SW 1271 (cell line): ENCODE measurements at regions not wholly inside any gene's neighbourhood (a gene's known extent, or its start where the extent isn't known, plus 50 kb on each side); places are given as distances from the start of the nearest gene placed in this dataset.

Experiments
- DNase-seq, 2 experiments: peaks; one replicate each; lab custom pipeline; 2025; lab: John Stamatoyannopoulos, UW

DNA sequence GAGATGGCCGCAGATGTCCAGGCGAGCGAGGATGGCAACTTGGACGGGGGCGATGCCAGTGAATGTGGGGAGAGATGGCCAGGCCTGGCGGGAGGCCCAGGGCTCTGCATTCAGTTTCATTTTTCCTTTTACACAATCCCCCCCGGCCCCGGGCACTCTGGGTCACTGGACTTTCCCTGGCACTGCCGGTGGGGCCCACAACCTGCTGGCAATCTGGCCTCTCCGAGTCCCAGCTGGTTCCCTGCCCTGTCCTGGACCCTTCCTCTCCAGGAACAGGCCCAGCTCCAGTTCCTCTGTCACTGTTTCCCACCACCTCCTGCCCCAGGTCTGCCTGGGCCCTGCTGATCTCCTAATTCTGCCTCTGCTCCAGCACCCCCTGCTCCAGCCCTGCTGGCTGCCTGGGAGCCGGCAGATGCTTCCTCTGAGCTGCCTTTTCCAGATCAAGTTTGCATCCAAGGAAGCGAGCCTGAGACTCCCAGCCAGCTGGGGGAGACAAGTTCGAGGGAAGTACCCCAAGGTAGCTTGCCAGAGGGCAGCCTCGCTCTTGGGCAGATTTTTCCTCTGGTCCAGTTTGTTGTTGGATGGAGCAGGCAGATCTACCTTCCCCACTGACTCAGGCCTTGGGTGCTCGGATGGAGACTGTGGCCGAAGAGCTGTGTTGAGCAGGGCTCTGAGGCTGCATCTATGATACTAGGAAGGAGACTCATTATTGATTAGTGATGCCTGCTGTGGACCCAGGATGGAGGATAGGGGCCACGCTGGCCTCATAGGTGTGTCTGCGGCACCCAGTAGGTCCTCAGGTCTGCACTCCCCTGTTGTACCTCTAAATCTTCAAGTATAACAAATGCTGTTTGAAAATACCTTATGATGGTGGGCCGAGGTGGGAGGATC is 83.2 kb downstream of the CEBPB start:
- no peak for DNase-seq

DNA sequence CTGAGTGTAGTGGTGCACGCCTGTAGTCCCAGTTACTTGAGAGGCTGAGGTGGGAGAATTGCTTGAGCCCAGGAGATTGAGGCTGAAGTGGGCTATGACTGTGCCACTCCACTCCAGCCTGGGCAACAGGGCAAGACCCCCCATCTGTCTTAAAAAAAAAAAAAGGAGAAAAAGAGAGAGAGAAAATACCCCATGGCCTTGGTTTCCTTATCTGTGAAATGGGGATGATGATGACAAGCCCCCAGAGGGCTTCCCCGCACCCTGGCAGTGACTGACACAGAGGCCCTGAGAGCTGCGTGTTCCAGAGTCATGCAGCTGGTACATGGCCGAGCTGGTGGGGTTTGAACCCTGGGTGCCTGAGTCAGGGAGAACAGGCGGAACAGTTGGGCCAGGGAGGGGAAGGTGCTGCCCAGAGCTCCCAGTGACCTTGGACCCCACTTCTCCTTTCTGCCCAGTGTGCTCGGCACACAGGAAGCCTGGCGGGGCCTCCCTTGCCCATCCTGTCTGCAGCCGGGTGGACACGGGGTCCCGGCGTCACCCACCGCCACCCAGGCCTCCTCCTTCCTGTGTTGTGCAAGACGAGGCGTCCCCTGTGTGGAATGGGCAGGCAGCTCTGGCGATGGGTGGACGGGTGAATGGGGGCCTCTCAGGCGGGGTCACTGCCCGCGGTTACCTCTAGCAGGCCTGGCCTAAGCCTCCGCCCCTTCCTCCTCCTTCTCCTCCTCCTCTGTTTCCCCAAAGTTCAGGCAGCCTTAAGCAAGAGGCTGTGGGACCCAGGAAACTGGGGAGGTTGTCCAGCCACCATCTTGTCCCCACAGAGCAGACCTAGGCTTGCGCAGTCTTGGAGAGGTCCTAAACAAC is 84.2 kb downstream of the CEBPB start:
- no peak for DNase-seq

DNA sequence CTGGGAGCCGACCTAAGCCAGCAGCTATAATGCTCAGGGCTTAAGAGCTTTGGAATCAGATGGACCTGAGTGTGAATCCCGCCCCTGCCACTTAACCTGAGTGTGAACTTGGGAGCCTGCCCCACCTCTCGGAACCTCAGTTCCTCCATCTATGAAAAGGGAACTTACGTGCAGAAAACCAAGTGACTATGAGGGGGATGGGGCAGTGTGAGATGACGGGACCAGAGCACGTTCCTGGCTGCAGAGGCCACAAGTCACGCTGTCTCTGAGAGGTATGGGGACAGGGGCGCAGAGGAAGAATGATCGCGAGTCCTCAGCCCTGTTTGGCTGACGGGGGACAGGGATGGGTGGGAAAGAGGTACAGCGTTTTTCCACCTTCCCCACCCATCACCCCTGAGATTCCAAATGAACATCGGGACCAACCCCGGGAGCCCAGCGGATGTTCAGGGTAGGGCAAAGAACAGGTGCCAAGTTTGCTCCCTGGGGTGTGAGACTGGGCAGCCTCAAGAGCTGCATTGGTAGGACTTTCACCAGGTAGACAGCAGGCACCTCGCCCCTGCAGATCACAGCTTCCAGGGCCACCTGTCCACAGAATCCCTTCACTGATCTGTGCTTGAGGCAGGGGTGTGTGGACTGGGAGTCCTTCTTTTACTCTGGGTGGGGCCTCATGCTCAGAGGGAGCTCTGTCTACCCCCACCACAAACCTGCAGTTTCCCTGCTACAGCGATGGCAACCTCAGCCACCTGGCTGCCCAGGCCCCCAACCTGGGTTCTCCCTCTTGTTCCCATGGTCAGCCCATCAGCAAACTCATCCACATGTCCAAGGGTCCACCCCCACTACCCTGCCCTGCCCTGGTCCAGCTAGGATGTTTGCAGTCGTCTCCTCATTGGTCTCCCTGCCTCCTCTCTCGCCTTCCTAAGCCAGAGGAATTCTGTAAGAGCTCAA is 85.8 kb downstream of the CEBPB start:
- no peak for DNase-seq

DNA sequence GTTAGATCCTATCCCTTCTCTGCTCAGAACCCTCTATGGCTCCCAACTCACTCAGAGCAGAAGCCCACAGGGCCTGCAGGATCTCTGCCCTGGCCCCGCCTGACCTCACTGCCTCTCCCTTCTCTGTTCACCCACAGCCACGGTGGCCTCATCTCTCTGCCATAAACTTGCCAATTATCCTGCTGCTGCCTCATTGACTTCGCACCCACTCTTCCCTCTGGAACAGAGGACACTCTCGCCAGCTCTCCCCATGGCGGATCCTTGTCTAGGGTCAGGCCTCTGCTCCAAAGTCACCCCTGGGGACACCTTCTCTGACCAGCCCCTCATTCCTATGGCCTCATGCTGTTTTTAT is 86.4 kb downstream of the CEBPB start:
- DNase-seq = no peak

DNA sequence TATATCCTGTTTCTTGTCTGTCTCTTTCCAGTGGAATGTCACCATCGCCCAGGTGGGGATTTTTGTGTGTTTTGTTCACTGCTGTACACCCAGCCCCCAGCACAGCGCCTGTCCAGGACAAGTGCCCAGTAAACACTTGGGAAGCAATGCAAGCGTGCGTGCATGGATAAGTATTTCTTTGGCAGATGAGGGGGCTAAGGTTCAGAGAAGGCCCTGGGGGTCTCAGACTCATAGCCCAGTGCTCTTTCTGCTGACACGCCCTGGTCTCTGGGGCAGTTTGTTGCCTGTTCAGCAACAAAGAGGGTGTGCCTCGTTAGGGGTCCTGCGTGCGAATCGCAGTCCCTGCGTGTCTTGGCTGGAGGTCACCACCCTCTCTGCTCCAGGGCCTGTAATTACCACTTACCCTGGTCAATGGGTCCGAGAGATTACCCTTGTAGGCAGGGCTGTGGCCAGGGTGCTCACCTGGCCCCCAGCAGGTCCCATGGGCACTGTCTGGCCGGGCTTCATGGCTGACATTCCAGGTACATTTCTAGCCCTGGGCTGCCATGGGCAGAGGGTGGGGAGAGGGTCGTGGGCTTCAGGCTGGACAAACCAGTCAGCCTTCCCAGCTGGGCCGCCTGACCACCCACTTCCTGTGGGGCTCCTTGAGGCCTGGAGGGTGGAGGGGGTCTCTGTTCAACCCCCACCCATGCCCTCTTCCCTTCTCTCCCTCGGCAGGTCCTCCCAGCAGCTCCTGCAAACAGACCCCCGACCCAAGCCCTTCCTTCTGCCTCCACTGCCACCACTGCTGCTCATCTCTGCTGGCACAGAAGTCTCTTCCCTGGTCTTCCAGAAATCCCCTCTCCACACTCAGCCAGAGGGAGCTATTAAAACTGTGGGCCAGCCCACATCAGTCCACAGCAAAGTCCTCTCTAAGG is 87.1 kb downstream of the CEBPB start:
- DNase-seq = no peak

DNA sequence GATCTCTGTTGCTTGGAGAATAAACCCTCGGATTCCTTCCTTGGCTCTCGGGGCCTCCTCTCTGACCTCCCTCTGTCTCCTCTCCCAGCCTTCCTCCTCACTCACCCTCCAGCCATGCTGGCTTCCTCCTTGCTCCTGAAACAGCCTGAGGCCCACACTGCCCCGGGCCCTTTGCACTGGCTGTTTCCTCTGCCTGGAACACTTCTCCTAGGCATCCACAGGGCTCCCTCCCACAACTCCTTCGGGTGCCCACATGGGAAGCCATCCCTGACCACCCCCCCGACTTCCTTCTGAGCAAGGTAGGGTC is 87.7 kb downstream of the CEBPB start:
- DNase-seq = no peak

DNA sequence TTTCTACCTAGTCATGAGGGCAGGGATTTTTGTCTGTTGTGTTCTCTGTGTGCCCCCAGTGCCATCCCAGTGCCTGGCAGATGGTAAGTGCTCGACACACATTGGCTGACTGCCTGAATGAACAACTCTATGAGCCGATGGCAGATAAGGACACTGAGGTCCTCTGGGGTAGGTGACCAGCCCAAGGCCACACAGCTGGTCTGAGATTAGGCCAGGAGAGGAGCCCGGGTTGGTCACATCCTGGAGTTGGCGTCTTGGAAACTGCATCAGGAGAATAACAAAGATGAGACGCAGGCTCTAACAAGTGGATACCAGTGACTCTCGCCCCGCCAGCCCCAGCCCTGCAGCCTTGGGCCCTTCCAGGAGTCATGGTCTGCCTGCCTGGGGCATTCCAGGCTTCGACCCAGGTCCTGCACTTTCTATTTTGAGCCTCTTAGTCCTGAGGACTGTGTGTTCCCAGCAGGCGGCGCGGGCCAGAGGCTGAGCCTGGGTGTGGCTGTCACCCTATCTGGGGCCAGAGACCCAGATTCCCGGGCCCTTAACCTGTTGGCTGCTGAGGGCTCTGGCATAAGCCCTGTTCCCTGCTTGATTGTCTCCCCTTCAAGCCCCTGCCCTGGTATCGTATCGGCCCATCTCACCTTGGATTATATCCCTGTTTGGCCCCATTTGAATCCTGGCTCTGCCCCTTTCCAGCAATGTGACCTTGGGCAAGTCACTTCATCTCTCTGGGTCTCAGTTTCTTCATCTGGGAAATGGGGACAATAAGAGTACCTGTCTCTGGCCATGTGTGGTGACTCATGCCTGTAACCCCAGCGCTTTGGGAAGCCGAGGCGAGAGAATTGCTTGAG is 88.3 kb downstream of the CEBPB start:
- DNase-seq = no peak

DNA sequence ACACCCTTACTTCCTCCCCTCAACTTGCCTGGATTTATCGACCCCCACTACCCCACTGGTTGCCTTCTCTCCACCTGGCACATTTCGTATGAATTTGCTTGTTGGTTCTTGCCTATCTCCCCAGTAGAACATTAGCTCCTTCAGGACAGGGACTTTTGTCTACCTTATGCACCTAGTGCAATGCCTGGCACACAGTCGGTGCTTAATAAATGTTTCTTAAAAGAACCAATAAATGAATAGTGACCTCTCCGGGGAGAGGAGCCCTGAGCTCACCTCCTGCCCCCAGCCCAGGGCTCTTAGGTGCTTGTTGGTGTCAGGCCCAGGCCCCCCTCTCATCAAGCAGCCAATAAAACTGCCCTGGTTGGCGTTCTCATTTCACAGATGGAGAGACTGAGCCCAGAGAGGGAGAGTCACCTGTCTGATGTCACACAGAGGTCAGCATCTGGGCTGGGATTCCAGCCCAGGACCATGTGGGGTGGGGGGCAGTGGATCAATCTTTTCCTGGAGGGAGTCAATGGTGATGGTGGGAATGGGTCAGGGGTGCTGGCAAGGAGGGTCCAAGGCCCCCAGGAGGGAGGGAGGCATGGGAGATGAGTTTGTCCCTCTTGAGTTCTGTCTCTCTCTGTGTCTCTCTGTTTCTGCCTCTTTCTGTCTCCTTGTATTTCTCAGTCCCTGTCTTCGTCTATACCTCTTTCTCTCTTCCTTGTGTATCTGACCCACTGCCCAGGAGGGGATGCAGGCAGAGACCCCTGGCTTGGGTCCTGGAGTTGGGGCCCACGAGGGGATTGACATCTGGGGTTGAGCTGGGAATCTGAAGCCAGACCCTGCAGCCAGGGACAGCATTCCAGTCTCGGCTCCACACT is 89.6 kb downstream of the CEBPB start:
- no peak for DNase-seq

DNA sequence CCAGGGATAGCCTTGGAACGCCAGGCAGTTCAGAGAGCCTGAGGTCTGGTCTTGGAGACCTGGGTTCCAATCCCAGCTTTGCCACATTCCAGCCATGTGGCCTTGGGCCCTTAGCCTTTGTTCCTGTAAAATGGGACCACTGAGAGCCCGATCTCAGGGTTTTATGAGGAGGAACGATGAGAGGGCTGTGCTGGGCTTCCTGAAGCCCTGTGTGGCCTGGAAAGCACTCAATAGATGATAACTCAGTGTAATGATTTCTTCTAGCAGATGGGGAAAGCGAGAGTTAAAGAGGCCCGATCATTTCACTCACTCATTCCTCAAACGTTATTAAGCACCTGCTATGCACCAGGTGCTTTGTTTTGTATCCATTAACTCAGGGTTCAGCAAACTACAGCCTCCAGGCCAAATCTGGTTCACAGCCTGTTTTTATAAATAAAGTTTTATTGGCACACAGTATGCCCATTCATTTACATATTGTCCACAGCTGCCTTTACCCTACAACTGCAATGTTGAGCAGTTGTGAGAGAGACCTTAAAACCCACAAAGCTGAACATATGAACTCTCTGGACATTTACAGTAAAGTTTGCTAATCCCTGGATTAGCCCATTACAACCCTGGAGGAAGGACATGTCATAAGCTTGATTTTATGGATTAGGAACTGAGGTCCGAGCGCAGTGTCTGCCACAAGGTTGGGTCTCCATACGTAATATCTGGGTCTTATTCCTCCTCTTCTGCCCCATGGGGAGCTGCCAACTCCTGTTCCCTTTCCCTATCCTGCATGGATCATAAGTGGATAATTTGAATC is 90.4 kb downstream of the CEBPB start:
- DNase-seq = no peak

DNA sequence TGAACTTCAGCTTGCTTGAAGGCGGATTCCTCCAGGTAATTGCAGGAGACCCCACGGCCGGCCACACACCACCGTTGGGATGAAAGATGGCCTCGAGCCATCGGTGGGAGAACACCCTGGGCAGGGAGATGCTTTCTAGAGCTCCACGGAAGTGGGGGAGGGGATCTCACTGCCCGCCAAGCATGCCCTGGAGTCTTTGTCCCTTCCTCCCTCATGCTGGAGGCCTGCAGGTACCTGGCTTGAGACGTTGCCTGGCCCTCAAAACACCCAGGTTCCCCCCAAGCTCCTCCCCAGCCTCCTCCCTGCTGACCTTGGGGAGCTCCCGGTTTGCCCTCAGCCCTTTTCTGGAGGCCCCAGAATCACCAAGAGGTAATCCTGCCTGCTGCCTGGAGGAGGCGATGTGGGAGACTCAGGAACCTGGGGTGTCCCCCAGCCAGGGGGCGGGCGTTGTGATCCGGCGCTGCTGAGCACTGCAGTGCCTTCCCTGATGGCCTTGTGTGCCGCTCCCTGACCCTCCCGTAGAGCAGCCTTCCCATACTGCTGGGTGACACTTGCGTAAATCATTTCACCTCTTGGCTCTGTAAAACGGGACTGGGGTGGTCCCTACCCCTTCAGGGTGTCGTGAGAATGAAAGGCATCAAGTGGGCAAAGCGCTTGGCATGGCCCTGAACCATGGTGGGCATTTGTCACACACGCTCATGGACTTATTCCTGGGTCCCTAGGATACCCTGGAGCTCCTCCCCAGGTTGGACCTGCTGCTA is 91.4 kb downstream of the CEBPB start:
- peak in 1 of 2 experiments; percentile 17 for DNase-seq

DNA sequence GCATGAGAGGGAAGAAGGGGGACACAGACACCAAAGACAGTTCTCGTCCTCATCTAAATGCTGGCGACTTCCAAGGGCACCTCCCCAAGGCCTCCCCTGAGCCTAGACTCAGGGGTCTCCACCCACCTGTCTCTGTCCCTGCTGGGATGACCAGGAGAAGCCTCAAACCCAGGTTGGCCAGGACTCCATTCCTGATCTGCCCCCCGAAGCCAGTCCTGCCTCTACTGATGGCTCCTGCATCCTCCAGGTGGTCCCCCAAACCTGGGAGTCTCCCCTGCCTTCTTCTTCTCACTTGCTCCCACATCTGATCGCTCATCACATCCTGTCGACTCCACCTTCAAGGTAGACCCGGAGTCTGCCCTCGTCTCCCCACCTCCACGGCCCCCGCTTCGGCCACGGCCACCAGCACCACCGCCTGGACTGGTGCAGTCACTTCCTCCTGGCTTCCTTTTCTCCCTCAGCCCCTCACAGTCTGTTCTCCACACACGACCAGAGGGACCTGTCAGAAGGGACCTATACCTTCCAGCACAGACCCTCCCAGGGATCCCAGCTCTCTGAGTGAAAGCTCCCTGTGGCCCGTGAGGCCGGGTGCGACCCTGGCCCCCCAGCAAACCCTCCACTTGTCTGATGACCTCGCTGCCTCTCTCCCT is 92.1 kb downstream of the CEBPB start:
- no peak for DNase-seq

DNA sequence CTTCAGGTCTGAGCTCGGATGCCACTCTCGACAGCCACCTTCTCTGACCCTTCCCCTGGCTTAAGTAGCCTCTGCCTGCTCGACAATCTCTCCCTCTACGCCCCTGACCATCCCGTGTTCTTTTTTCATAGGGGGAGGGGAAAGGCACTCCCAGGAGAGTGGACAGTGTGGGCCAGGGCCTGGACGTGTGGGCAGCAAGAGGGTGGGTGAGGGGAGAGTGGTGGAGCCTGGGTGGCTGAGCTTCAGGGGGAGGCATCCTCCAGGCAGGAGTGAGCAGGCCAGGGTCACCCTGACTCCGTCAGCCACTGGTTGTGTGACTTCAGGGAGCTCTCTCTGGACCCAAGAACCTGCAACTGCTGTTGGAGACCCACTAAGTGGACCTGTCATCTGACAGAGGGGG is 92.7 kb downstream of the CEBPB start:
- DNase-seq = no peak

DNA sequence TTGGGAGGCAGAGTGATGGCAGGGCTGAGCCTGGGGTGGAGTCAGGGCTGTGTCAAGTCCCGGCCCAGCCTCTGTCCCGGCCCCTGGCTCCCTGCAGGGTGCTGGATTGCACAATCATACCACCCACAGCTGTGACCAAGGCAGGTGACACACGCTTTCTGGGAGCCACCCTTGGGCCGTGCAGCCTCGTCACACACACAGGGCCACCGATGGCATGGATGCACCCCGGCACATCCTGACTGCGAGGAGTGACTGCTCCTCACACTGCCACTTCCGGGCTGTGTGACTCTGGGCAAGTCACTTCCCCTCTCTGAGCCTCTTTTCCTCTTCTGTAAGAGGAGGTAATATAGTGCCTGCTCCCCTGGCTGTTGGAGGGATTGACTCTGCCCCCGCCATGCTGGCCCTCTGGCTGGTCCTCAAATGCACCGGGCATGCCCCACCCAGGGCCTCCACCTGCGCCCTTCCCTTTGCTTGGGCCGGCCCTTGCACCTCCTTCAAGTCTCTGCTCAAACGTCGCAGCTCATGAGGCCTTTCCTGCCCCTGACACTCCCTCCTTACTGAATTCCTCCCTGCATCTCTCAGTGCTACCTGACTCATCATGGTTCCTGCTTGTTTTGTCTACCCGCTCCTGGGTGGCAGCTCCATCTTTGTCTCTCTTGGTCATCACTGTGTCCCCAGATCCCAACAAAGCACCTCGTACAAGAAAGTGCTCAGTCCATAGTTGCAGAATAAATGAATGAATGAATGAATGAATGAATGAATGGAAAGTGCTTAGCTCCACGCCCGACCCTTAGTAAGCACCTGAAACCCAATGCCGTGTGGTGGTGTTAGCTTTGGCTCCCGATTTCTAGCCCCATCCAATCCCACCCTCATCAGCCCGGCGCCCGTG is 93.5 kb downstream of the CEBPB start:
- DNase-seq = no peak

DNA sequence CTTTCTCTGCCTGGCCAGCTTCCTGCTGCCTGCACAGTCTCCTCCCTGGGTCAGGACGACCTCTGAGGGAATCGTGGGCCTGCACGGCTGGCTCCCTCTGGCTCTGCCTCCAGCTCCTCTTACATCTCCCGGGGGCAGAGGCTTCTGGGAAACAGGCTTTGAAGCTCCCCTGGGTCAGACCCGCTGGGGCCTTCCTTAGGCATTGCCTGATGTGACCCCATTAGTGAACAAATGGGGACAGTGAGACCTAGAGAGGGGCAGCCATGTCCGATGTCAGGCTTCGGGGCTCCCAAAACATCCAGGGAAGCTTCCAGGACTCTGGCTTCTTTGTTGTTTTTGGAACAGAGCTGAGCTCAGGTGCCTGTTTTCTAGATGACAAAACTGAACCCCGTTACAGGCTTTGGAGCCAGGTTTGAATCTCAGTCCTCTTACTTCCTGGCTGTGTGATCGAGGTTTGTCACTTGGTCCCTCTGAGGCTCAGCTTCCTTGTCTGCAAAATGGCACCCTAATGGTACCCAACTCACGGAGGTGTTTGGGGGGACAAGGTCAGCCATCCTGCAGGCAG is 94.3 kb downstream of the CEBPB start:
- no peak for DNase-seq

DNA sequence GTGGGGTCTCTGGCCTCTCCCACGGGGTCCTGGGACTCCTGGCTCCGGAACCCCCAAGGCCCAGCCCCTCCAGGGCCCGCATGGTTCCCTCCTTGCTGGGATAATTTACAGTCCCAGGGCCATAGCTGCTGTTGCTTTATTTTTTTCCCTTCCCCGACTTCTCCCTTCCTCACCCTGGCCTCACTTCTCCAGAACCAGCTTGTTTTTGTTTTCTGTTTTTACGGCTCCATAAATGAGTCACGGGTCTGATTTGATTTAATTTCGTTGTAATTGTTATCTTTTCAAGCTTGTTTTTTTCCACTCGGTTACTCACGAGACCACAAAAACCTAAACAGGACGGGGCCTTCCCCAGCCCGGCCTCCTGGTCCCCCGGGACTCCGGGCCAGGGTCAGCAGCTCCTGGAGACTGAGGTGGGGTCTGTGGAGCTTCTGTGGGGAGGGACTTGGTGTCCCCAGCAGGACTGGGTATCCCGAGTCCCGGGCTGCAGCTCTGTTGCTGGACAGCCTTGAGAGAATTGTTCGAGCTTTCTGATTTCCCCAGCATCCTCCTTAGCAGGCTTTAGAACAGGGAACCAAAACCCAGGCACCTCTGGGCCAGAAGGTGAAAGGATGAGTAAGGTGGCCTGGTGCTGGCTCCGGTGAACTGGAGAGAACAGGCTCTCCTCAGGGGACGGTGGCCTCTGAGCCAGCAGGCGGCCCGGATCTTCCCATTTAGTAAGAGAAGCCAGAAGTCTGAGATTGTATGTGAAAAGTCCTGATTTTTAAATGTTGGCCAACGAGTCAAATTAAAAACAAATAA is 94.9 kb downstream of the CEBPB start:
- DNase-seq = no peak
